ENCODE measurements at regions not wholly inside any gene's neighbourhood (a gene's known extent, or its start where the extent isn't known, plus 50 kb on each side); places are given as distances from the start of the nearest gene placed in this dataset.

- WGBS, 2 experiments (ENCODE audit: insufficient coverage in 1 of 2, insufficient read length in 1 of 2): 86 to 100% methylated on average over 1 to 2 of the region's 2 CpGs
- H3K36me3 ChIP-seq (ENCODE audit: control insufficient read depth, insufficient read depth, low read length): no peaks in the 10 kb centered on the region
- no peaks in the 10 kb centered on the region for H3K27me3 Mint-ChIP-seq (ENCODE audit: insufficient read depth)
- H3K27ac Mint-ChIP-seq: no peak overlapping the region
- H3K36me3 Mint-ChIP-seq (ENCODE audit: low read depth): no peaks in the 10 kb centered on the region
- H3K9ac ChIP-seq (ENCODE audit: extremely low read depth, low read length, poor library complexity, severe bottlenecking): no peak overlapping the region
- DNase-seq: no peak
- no peaks in the 10 kb centered on the region for H3K27me3 ChIP-seq (ENCODE audit: control insufficient read depth, insufficient read depth, low read length, poor library complexity, severe bottlenecking)
- no peak overlapping the region for H3K27ac ChIP-seq (ENCODE audit: low read depth, low read length)
- H3K4me3 ChIP-seq (ENCODE audit: low read length): no peak overlapping the region
- H3K9me3 Mint-ChIP-seq: no peaks in the 10 kb centered on the region
- no peak overlapping the region for H3K4me3 Mint-ChIP-seq
- H3K4me1 Mint-ChIP-seq: no peaks in the 10 kb centered on the region
- no peaks in the 10 kb centered on the region for H3K4me1 ChIP-seq (ENCODE audit: control insufficient read depth, insufficient read depth, low read length)
- H3K9me3 ChIP-seq (ENCODE audit: control insufficient read depth, low read length): no peaks in the 10 kb centered on the region
- TF ChIP-seq, protein P1, sequence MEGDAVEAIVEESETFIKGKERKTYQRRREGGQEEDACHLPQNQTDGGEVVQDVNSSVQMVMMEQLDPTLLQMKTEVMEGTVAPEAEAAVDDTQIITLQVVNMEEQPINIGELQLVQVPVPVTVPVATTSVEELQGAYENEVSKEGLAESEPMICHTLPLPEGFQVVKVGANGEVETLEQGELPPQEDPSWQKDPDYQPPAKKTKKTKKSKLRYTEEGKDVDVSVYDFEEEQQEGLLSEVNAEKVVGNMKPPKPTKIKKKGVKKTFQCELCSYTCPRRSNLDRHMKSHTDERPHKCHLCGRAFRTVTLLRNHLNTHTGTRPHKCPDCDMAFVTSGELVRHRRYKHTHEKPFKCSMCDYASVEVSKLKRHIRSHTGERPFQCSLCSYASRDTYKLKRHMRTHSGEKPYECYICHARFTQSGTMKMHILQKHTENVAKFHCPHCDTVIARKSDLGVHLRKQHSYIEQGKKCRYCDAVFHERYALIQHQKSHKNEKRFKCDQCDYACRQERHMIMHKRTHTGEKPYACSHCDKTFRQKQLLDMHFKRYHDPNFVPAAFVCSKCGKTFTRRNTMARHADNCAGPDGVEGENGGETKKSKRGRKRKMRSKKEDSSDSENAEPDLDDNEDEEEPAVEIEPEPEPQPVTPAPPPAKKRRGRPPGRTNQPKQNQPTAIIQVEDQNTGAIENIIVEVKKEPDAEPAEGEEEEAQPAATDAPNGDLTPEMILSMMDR (conservative IDR thresholded peaks at IDR 0.05): no peak
These were observed 331.6 kb upstream of the SLC30A5 start for GRCh38 chr5:68762201-68762600.

- no peak overlapping the region for H3K4me3 Mint-ChIP-seq
- no peaks in the 10 kb centered on the region for H3K9me3 Mint-ChIP-seq
- TF ChIP-seq, protein P1 (conservative IDR thresholded peaks at IDR 0.05): no peak
- no peak overlapping the region for H3K9ac ChIP-seq (ENCODE audit: extremely low read depth, low read length, poor library complexity, severe bottlenecking)
- no peak for DNase-seq
- H3K9me3 ChIP-seq (ENCODE audit: control insufficient read depth, low read length): no peaks in the 10 kb centered on the region
- no peaks in the 10 kb centered on the region for H3K36me3 Mint-ChIP-seq (ENCODE audit: low read depth)
- no peaks in the 10 kb centered on the region for H3K27me3 ChIP-seq (ENCODE audit: control insufficient read depth, insufficient read depth, low read length, poor library complexity, severe bottlenecking)
- no peak overlapping the region for H3K27ac Mint-ChIP-seq
- no peaks in the 10 kb centered on the region for H3K36me3 ChIP-seq (ENCODE audit: control insufficient read depth, insufficient read depth, low read length)
- H3K27ac ChIP-seq (ENCODE audit: low read depth, low read length): no peak overlapping the region
- H3K27me3 Mint-ChIP-seq (ENCODE audit: insufficient read depth): no peaks in the 10 kb centered on the region
- no peak overlapping the region for H3K4me3 ChIP-seq (ENCODE audit: low read length)
- WGBS, 2 experiments (ENCODE audit: insufficient coverage in 1 of 2, insufficient read length in 1 of 2): 90 to 91% methylated on average over 4 of the region's 4 CpGs
- H3K4me1 ChIP-seq (ENCODE audit: control insufficient read depth, insufficient read depth, low read length): no peaks in the 10 kb centered on the region
- H3K4me1 Mint-ChIP-seq: peaks cover 5% of the 10 kb centered on the region
These were observed 326.8 kb upstream of the SLC30A5 start for GRCh38 chr5:68766952-68767464.

DNA sequence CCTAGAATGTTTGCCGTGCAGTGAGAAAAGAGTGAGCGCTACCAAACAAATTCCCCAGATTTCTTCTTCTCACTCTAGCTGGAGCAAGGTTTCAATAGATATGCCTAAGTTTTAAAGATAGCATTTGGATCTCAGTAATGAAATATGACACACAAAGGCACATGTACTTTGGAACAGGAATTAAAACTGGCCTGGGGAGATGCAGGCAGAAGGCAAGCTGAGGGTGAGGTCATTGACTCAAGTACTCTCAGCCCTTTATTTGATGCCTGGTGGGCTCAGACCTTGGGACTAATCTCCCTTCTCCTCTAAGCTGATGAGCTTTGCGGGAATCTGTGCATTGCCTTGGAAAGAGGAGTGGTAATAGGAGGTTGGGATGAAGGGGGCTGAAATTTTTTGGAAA is 323.3 kb upstream of the SLC30A5 start:
- H3K36me3 Mint-ChIP-seq (ENCODE audit: low read depth): no peaks in the 10 kb centered on the region
- Histone ChIP-seq H3K27me3 (ENCODE audit: control insufficient read depth, insufficient read depth, low read length, poor library complexity, severe bottlenecking) (no peaks in the 10 kb centered on the region), H3K4me1 (ENCODE audit: control insufficient read depth, insufficient read depth, low read length) (no peaks in the 10 kb centered on the region), H3K9me3 (ENCODE audit: control insufficient read depth, low read length) (no peaks in the 10 kb centered on the region), H3K36me3 (ENCODE audit: control insufficient read depth, insufficient read depth, low read length) (no peaks in the 10 kb centered on the region), H3K9ac (ENCODE audit: extremely low read depth, low read length, poor library complexity, severe bottlenecking) (no peak overlapping the region), H3K27ac (ENCODE audit: low read depth, low read length) (no peak overlapping the region), H3K4me3 (ENCODE audit: low read length) (no peak overlapping the region)
- no peaks in the 10 kb centered on the region for H3K27me3 Mint-ChIP-seq (ENCODE audit: insufficient read depth)
- TF ChIP-seq, protein P1 (conservative IDR thresholded peaks at IDR 0.05): no peak
- peaks cover 5% of the 10 kb centered on the region for H3K4me1 Mint-ChIP-seq
- 94% methylated on average over 3 of the region's 3 CpGs; no CpG with 5 or more reads in 1 of the 2 experiments for WGBS, 2 experiments (ENCODE audit: insufficient coverage in 1 of 2, insufficient read length in 1 of 2)
- no peak overlapping the region for H3K27ac Mint-ChIP-seq
- DNase-seq: no peak
- H3K9me3 Mint-ChIP-seq: no peaks in the 10 kb centered on the region
- no peak overlapping the region for H3K4me3 Mint-ChIP-seq
